ENCODE measurements at regions not wholly inside any gene's neighbourhood (a gene's known extent, or its start where the extent isn't known, plus 50 kb on each side); places are given as distances from the start of the nearest gene placed in this dataset.

- TF ChIP-seq ZNF462 (CRISPR knock-in tag; IDR thresholded peaks at IDR 0.05): no peak
- no peak for TF ChIP-seq REST (IDR thresholded peaks at IDR 0.05; ENCODE audit: unreplicated experiment)
Observed at GRCh38 chr12:111180426-111181142, 188.3 kb downstream of the PHETA1 start (continued).
